Transverse colon (tissue), 4 donors: ENCODE measurements at regions not wholly inside any gene's neighbourhood (a gene's known extent, or its start where the extent isn't known, plus 50 kb on each side); places are given as distances from the start of the nearest gene placed in this dataset.

Experiments used
- DNase-seq: peaks from one replicate; pipeline ENCODE4 v3.0.0-alpha.2; 2019
- H3K27ac ChIP-seq, 4 donors: fragments of 200-600 bp; sonication (generic); 2 replicates each; pipeline ENCODE4 v1.5.1; 2016 to 2018; ENCODE audit warnings: inconsistent platforms in 4 of 4
- H3K27me3 ChIP-seq: fragments of 200-600 bp; sonication (generic); 2 replicates; pipeline ENCODE4 v1.5.1; 2017; ENCODE audit warnings: inconsistent platforms
- H3K36me3 ChIP-seq, 4 donors: fragments of 200-600 bp; sonication (generic); 2 replicates each; pipeline ENCODE4 v1.5.1; 2017 to 2019; ENCODE audit warnings: inconsistent platforms in 4 of 4
- H3K4me1 ChIP-seq, 4 donors: fragments of 200-600 bp; sonication (generic); 2 replicates each; pipeline ENCODE4 v1.5.1; 2017 to 2020; ENCODE audit warnings: inconsistent platforms in 4 of 4
- H3K4me3 ChIP-seq, 4 donors: fragments of 200-600 bp; sonication (generic); 1 replicate in 1 of 4; 2 replicates in 3 of 4; pipeline versions ENCODE4 v1.5.1 to v1.6.1; 2017 to 2019; ENCODE audit warnings: inconsistent platforms in 4 of 4
- H3K9me3 ChIP-seq, 2 donors: fragments of 200-600 bp; sonication (generic); 2 replicates each; pipeline ENCODE4 v1.5.1; 2017 to 2019; ENCODE audit warnings: inconsistent platforms in 2 of 2
- CTCF ChIP-seq, 5 experiments: fragments of 200-600 bp in 3 of 5; fragments of 450-650 bp in 2 of 5; sonication (generic) in 3 of 5; IDR thresholded peaks; 1 replicate in 2 of 5; 2 replicates in 3 of 5; pipeline ENCODE4 v1.5.1; 2016 to 2017; ENCODE audit warnings: antibody characterized with exemption in 5 of 5, inconsistent platforms in 3 of 5, mild to moderate bottlenecking in 2 of 5, moderate library complexity in 1 of 5
- EP300 ChIP-seq: sonication (generic); formaldehyde crosslinking; IDR thresholded peaks from one replicate; pipeline ENCODE4 v1.6.1; 2017; ENCODE audit warnings: antibody characterized with exemption, low read depth
- POLR2A ChIP-seq: fragments of 450-650 bp; IDR thresholded peaks from one replicate; pipeline ENCODE4 v1.6.1; 2016; ENCODE audit warnings: antibody characterized with exemption, mild to moderate bottlenecking, moderate library complexity
- POLR2AphosphoS5 ChIP-seq, 3 donors: sonication (generic); formaldehyde crosslinking; IDR thresholded peaks; one replicate each; pipeline ENCODE4 v1.6.1; 2016; ENCODE audit warnings: antibody characterized with exemption in 3 of 3
- WGBS, 2 donors: methylation state at CpG; one replicate each; pipeline ENCODE4 v1.1.5; 2018; ENCODE audit warnings: low coverage in 1 of 2; 5-methylcytosine and 5-hydroxymethylcytosine counted together
- in situ Hi-C, 4 donors: fragments of 200-750 bp; cut with MboI; loops; one replicate each; pipeline versions ENCODE4 v1.15.0 to v1.15.1; 2017; ENCODE audit warnings: low sequenced_read_pairs in 3 of 4, low pct_ligation_motif_present in 1 of 4, low pct_unique_long_range_greater_than_20kb in 1 of 4
- intact Hi-C: fragments of 100-400 bp; cut with DNase I; formaldehyde crosslinking; loops from one replicate; pipeline ENCODE4 v1.15.1; 2023; ENCODE audit warnings: low total_unique reads

- Histone ChIP-seq H3K9me3 (no peaks in the 10 kb centered on the region), H3K27ac (no peak overlapping the region), H3K4me3 (no peak overlapping the region), H3K27me3 (no peaks in the 10 kb centered on the region), H3K4me1 (no peaks in the 10 kb centered on the region), H3K36me3 (no peaks in the 10 kb centered on the region)
- 58 to 59% methylated on average over 2 of the region's 2 CpGs for WGBS, 2 donors
- in situ Hi-C loops (no loop called here), intact Hi-C loops (no loop called here)
- TF ChIP-seq CTCF (IDR thresholded peaks at IDR 0.05) (no peak), POLR2AphosphoS5 (IDR thresholded peaks at IDR 0.05) (no peak), POLR2A (no peak), EP300 (no peak)
- no peak for DNase-seq
These were observed 394.4 kb downstream of the NYAP2 start for GRCh38 chr2:225793736-225794550.

GRCh38 chr2:225788571-225789094 is 389.1 kb downstream of the NYAP2 start:
- no peak for DNase-seq
- H3K27ac ChIP-seq, result no peak overlapping the region
- intact Hi-C loops, result no loop called here
- H3K36me3 ChIP-seq, result no peaks in the 10 kb centered on the region
- no peak overlapping the region for H3K4me3 ChIP-seq
- TF ChIP-seq CTCF (IDR thresholded peaks at IDR 0.05) (no peak), POLR2AphosphoS5 (IDR thresholded peaks at IDR 0.05) (no peak), EP300 (no peak), POLR2A (no peak)
- no peaks in the 10 kb centered on the region for H3K9me3 ChIP-seq
- H3K4me1 ChIP-seq, result no peaks in the 10 kb centered on the region
- 49 to 62% methylated on average over 4 to 5 of the region's 5 CpGs for WGBS, 2 donors
- in situ Hi-C loops, result no loop called here
- H3K27me3 ChIP-seq, result no peaks in the 10 kb centered on the region

GRCh38 chr2:225787497-225787896 is 388.0 kb downstream of the NYAP2 start:
- 81 to 84% methylated on average over 2 of the region's 2 CpGs for WGBS, 2 donors
- H3K4me1 ChIP-seq, result no peaks in the 10 kb centered on the region
- H3K27ac ChIP-seq, result no peak overlapping the region
- in situ Hi-C loops (no loop called here), intact Hi-C loops (no loop called here)
- TF ChIP-seq CTCF (IDR thresholded peaks at IDR 0.05), result no peak
- no peak for TF ChIP-seq POLR2AphosphoS5 (IDR thresholded peaks at IDR 0.05)
- no peak for TF ChIP-seq POLR2A
- no peak for TF ChIP-seq EP300
- DNase-seq, result no peak
- no peaks in the 10 kb centered on the region for H3K27me3 ChIP-seq
- no peak overlapping the region for H3K4me3 ChIP-seq
- no peaks in the 10 kb centered on the region for H3K36me3 ChIP-seq
- no peaks in the 10 kb centered on the region for H3K9me3 ChIP-seq

- H3K36me3 ChIP-seq, result no peaks in the 10 kb centered on the region
- TF ChIP-seq EP300 (no peak), POLR2A (no peak), POLR2AphosphoS5 (IDR thresholded peaks at IDR 0.05) (no peak), CTCF (IDR thresholded peaks at IDR 0.05) (no peak)
- no peaks in the 10 kb centered on the region for H3K4me1 ChIP-seq
- no peak overlapping the region for H3K4me3 ChIP-seq
- H3K9me3 ChIP-seq, result no peaks in the 10 kb centered on the region
- intact Hi-C loops, result no loop called here
- H3K27ac ChIP-seq, result no peak overlapping the region
- no peaks in the 10 kb centered on the region for H3K27me3 ChIP-seq
- WGBS, 2 donors, result 65 to 83% methylated on average over 2 of the region's 2 CpGs
- in situ Hi-C loops, result no loop called here
- no peak for DNase-seq
These were observed 382.5 kb downstream of the NYAP2 start for GRCh38 chr2:225781991-225782390.
